IMR-90 (cell line): ENCODE measurements at regions not wholly inside any gene's neighbourhood (a gene's known extent, or its start where the extent isn't known, plus 50 kb on each side); places are given as distances from the start of the nearest gene placed in this dataset.

Experiments
- ATAC-seq: fragments of 200-7000 bp; cut with Tn5 transposase; 2 replicates; pipeline ENCODE4 v1.9.1; 2020; ENCODE audit warnings: low read depth, mild to moderate bottlenecking, moderate library complexity
- BruUV-seq: library from RNA; stranded (reverse); fragments of 400-500 nt; replicated peaks from 2 replicates; lab custom pipeline; 2021; lab: Mats Ljungman, UMichigan
- CTCF ChIA-PET: fragments of 300-600 bp; formaldehyde crosslinking; extraction: SDS; loops from one replicate; lab custom pipeline; 2021; ENCODE audit warnings: antibody characterized with exemption; lab: Yijun Ruan, JAX
- POLR2A ChIA-PET: fragments of 300-600 bp; sonication (Branson Sonifier 250); formaldehyde crosslinking; loops from one replicate; lab custom pipeline; 2022; ENCODE audit warnings: antibody characterized with exemption; ENCODE audit not compliant: unreplicated experiment; lab: Charles Lee
- DNase-seq: peaks from one replicate; pipeline ENCODE4 v3.0.0; 2013
- H2AFZ ChIP-seq: replicated peaks from 2 replicates; pipeline ENCODE3; 2013; ENCODE audit warnings: low read length, mild to moderate bottlenecking; ENCODE audit not compliant: poor library complexity
- H2AK5ac ChIP-seq: 2 replicates; pipeline ENCODE4 v1.6.1; 2013; ENCODE audit warnings: low read depth, low read length, inconsistent platforms
- H2AK9ac ChIP-seq: replicated peaks from 2 replicates; pipeline ENCODE3; 2013; ENCODE audit warnings: mild to moderate bottlenecking, low read depth, low read length, moderate library complexity; ENCODE audit not compliant: poor library complexity
- H2BK120ac ChIP-seq: 2 replicates; pipeline ENCODE4 v1.6.1; 2013; ENCODE audit warnings: low read depth, low read length, inconsistent platforms
- H2BK15ac ChIP-seq: 3 replicates; pipeline ENCODE4 v1.6.1; 2013; ENCODE audit warnings: low read depth, low read length, inconsistent platforms
- H2BK20ac ChIP-seq: 2 replicates; pipeline ENCODE4 v1.6.1; 2013; ENCODE audit warnings: low read depth, mild to moderate bottlenecking, inconsistent platforms, low read length, moderate library complexity
- H2BK5ac ChIP-seq: 2 replicates; pipeline ENCODE4 v1.6.1; 2013; ENCODE audit warnings: mild to moderate bottlenecking, low read depth, low read length, inconsistent platforms; ENCODE audit not compliant: poor library complexity, severe bottlenecking
- H3K14ac ChIP-seq: replicated peaks from 2 replicates; pipeline ENCODE4 v1.6.1; 2013; ENCODE audit warnings: low read depth, low read length, inconsistent platforms
- H3K18ac ChIP-seq: 2 replicates; pipeline ENCODE4 v1.6.1; 2013; ENCODE audit warnings: low read depth, low read length, control low read depth
- H3K23ac ChIP-seq: 2 replicates; pipeline ENCODE4 v1.6.1; 2013; ENCODE audit warnings: low read depth, low read length, inconsistent platforms
- H3K27ac ChIP-seq: 2 replicates; pipeline ENCODE4 v1.5.1; 2013; ENCODE audit warnings: mild to moderate bottlenecking, control low read depth, low read length; ENCODE audit not compliant: insufficient read depth
- H3K27me3 ChIP-seq: 2 replicates; pipeline ENCODE4 v1.6.1; 2013; ENCODE audit warnings: low read length; ENCODE audit not compliant: control insufficient read depth, insufficient read depth
- H3K36me3 ChIP-seq: 2 replicates; pipeline ENCODE4 v1.6.1; 2013; ENCODE audit warnings: low read length, mixed read lengths; ENCODE audit not compliant: control insufficient read depth, insufficient read depth
- H3K4ac ChIP-seq: 2 replicates; pipeline ENCODE4 v1.6.1; 2013; ENCODE audit warnings: low read depth, low read length, inconsistent platforms
- H3K4me1 ChIP-seq: 2 replicates; pipeline ENCODE4 v1.6.1; 2013; ENCODE audit warnings: low read length, mixed read lengths; ENCODE audit not compliant: control insufficient read depth, insufficient read depth
- H3K4me2 ChIP-seq: 2 replicates; pipeline ENCODE4 v1.6.1; 2013; ENCODE audit warnings: low read depth, mild to moderate bottlenecking, control low read depth, low read length, moderate library complexity
- H3K4me3 ChIP-seq: 2 replicates; pipeline ENCODE4 v1.5.1; 2013; ENCODE audit warnings: low read depth, mild to moderate bottlenecking, control low read depth, low read length, moderate library complexity; ENCODE audit not compliant: insufficient read depth
- H3K56ac ChIP-seq: 2 replicates; pipeline ENCODE4 v1.6.1; 2013; ENCODE audit warnings: low read length, inconsistent platforms; ENCODE audit not compliant: insufficient read depth; ENCODE audit errors: extremely low read depth
- H3K79me1 ChIP-seq, 2 experiments: 2 replicates each; pipeline ENCODE4 v1.6.1; 2013; ENCODE audit warnings: low read length in 2 of 2, inconsistent platforms in 1 of 2, low read depth in 1 of 2
- H3K9ac ChIP-seq: 2 replicates; pipeline ENCODE4 v1.6.1; 2013; ENCODE audit warnings: low read depth, low read length, control low read depth
- H3K9me1 ChIP-seq: 2 replicates; pipeline ENCODE4 v1.6.1; 2013; ENCODE audit warnings: low read length, inconsistent platforms; ENCODE audit not compliant: insufficient read depth
- H3K9me3 ChIP-seq: 2 replicates; pipeline ENCODE4 v1.6.1; 2013; ENCODE audit warnings: low read length; ENCODE audit not compliant: control insufficient read depth, insufficient read depth
- H4K20me1 ChIP-seq: 2 replicates; pipeline ENCODE4 v1.6.1; 2013; ENCODE audit warnings: low read length, inconsistent platforms; ENCODE audit not compliant: insufficient read depth
- H4K5ac ChIP-seq: 2 replicates; pipeline ENCODE4 v1.6.1; 2013; ENCODE audit warnings: mild to moderate bottlenecking, low read depth, low read length, control low read depth
- H4K8ac ChIP-seq, 2 experiments: 2 replicates each; pipeline ENCODE4 v1.6.1; 2013; ENCODE audit warnings: low read depth in 2 of 2, low read length in 2 of 2, control low read depth in 1 of 2, inconsistent platforms in 1 of 2
- H4K91ac ChIP-seq: 2 replicates; pipeline ENCODE4 v1.6.1; 2013; ENCODE audit warnings: low read depth, low read length, inconsistent platforms; ENCODE audit not compliant: insufficient read depth
- BHLHE40 ChIP-seq: fragments of 150-350 bp; IDR thresholded peaks from 2 replicates; pipeline ENCODE4 v1.6.1; 2016; ENCODE audit warnings: mild to moderate bottlenecking, low read depth, low read length
- CEBPB ChIP-seq: IDR thresholded peaks from 2 replicates; pipeline ENCODE4 v1.6.1; 2012; ENCODE audit warnings: low read depth, low read length, improper control_type of control experiment
- CHD1 ChIP-seq: IDR thresholded peaks from 2 replicates; pipeline ENCODE4 v1.6.1; 2012; ENCODE audit warnings: low read depth, low read length, improper control_type of control experiment
- FOS ChIP-seq: fragments of 150-350 bp; IDR thresholded peaks from 2 replicates; pipeline ENCODE4 v1.6.1; 2016; ENCODE audit warnings: low read depth, low read length
- MAFK ChIP-seq: IDR thresholded peaks from 2 replicates; pipeline ENCODE4 v1.6.1; 2012; ENCODE audit warnings: low read depth, low read length, improper control_type of control experiment
- MAZ ChIP-seq: IDR thresholded peaks from 2 replicates; pipeline ENCODE4 v1.6.1; 2012; ENCODE audit warnings: low read depth, mild to moderate bottlenecking, low read length, improper control_type of control experiment, moderate library complexity, borderline replicate concordance
- MXI1 ChIP-seq: IDR thresholded peaks from 2 replicates; pipeline ENCODE4 v1.6.1; 2012; ENCODE audit warnings: low read depth, mild to moderate bottlenecking, low read length, moderate library complexity, borderline replicate concordance
- NFE2L2 ChIP-seq: fragments of 150-350 bp; IDR thresholded peaks from 2 replicates; pipeline ENCODE4 v1.6.1; 2016; ENCODE audit warnings: low read depth, mild to moderate bottlenecking, low read length
- POLR2A ChIP-seq: IDR thresholded peaks from 2 replicates; pipeline ENCODE4 v1.6.1; 2012; ENCODE audit warnings: mild to moderate bottlenecking, low read depth, low read length
- RCOR1 ChIP-seq: IDR thresholded peaks from 2 replicates; pipeline ENCODE4 v1.6.1; 2012; ENCODE audit warnings: mild to moderate bottlenecking, low read length, improper control_type of control experiment; ENCODE audit not compliant: insufficient replicate concordance
- RFX5 ChIP-seq: IDR thresholded peaks from 2 replicates; pipeline ENCODE4 v1.8.0; 2012; ENCODE audit warnings: low read depth, mild to moderate bottlenecking, low read length, moderate library complexity
- SMC3 ChIP-seq: fragments of 150-350 bp; IDR thresholded peaks from 2 replicates; pipeline ENCODE4 v1.6.1; 2016; ENCODE audit warnings: low read depth, mild to moderate bottlenecking, antibody characterized with exemption, low read length, moderate library complexity
- WGBS, 2 experiments: methylation state at CpG; one replicate each; pipeline versions ENCODE4 v1.1.5 to v1.1.7; 2013; ENCODE audit warnings: missing lambda C conversion rate in 2 of 2; ENCODE audit not compliant: insufficient read length in 1 of 2; ENCODE audit errors: extremely low coverage in 2 of 2; 5-methylcytosine and 5-hydroxymethylcytosine counted together
- dilution Hi-C: fragments of 300-500 bp; cut with HindIII; formaldehyde crosslinking; loops from one replicate; pipeline ENCODE4 v1.14.3; 2018; ENCODE audit warnings: low sequenced_read_pairs; ENCODE audit not compliant: unreplicated experiment
- in situ Hi-C: fragments of 300-500 bp; cut with MboI; formaldehyde crosslinking; loops from 3 replicates; pipeline ENCODE4 v1.14.3; 2019; ENCODE audit warnings: low sequenced_read_pairs, inconsistent platforms, mixed read lengths
- intact Hi-C: fragments of 100-400 bp; cut with micrococcal nuclease; formaldehyde crosslinking; loops from 2 replicates; pipeline ENCODE4 v1.10.0; 2022
- TF ChIP-seq, protein P1 (sequence below): fragments of 150-350 bp; IDR thresholded peaks from 2 replicates; pipeline ENCODE4 v1.6.1; 2016; ENCODE audit warnings: low read depth, mild to moderate bottlenecking, low read length, moderate library complexity, borderline replicate concordance
- TF ChIP-seq, protein P2 (sequence below): fragments of 150-350 bp; IDR thresholded peaks from 2 replicates; pipeline ENCODE4 v1.6.1; 2017; ENCODE audit warnings: mild to moderate bottlenecking, antibody characterized with exemption, low read length, low read depth
- TF ChIP-seq, protein P3 (sequence below): conservative IDR thresholded peaks from 2 replicates; pipeline ENCODE4 v1.5.1; 2012; ENCODE audit warnings: mild to moderate bottlenecking, low read depth, low read length, improper control_type of control experiment

DNA sequence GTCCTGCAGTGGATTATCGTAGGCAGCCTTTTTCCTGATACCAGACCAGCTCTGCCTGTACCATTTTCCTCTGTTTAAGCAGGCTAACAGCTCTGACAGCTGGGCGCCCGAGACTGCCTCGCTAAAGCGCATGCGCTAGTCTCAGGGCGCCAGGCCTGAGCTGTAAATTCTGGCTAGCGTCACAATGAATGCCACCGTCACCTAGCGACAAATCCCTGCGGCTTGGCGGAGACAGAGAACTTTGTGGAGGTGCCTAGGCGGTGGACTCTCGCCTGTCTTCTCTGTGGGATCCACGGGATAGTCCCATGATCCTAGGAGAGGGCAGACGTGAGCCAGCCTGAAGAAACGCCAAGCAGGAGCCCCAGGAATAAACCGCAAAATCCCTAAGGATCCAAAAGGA lies 573.9 kb downstream of the KCNJ18 start:
- H3K56ac ChIP-seq, result no peak overlapping the region
- no peak overlapping the region for H3K9ac ChIP-seq
- no peak overlapping the region for H3K4me3 ChIP-seq
- POLR2A ChIA-PET, result no interaction called here
- no peak overlapping the region for H2BK15ac ChIP-seq
- no peak overlapping the region for H3K4ac ChIP-seq
- no peak overlapping the region for H3K14ac ChIP-seq
- no peak overlapping the region for H3K27ac ChIP-seq
- 67% methylated on average over 15 of the region's 18 CpGs; no CpG with 5 or more reads in 1 of the 2 experiments for WGBS, 2 experiments
- H3K79me1 ChIP-seq, result no peaks in the 10 kb centered on the region
- no peak for ATAC-seq
- H3K9me1 ChIP-seq, result no peaks in the 10 kb centered on the region
- no peak overlapping the region for H2BK5ac ChIP-seq
- in situ Hi-C loops (no loop called here), dilution Hi-C loops (no loop called here), intact Hi-C loops (no loop called here)
- H4K8ac ChIP-seq, result no peak overlapping the region
- H2AFZ ChIP-seq, result no peak overlapping the region
- TF ChIP-seq SMC3 (no peak), NFE2L2 (no peak), RFX5 (no peak), POLR2A (no peak), MXI1 (no peak), CEBPB (no peak), MAZ (no peak), RCOR1 (no peak), MAFK (no peak), BHLHE40 (no peak), FOS (no peak), CHD1 (no peak)
- TF ChIP-seq, protein P1, sequence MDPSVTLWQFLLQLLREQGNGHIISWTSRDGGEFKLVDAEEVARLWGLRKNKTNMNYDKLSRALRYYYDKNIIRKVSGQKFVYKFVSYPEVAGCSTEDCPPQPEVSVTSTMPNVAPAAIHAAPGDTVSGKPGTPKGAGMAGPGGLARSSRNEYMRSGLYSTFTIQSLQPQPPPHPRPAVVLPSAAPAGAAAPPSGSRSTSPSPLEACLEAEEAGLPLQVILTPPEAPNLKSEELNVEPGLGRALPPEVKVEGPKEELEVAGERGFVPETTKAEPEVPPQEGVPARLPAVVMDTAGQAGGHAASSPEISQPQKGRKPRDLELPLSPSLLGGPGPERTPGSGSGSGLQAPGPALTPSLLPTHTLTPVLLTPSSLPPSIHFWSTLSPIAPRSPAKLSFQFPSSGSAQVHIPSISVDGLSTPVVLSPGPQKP, result no peak
- TF ChIP-seq, protein P2, sequence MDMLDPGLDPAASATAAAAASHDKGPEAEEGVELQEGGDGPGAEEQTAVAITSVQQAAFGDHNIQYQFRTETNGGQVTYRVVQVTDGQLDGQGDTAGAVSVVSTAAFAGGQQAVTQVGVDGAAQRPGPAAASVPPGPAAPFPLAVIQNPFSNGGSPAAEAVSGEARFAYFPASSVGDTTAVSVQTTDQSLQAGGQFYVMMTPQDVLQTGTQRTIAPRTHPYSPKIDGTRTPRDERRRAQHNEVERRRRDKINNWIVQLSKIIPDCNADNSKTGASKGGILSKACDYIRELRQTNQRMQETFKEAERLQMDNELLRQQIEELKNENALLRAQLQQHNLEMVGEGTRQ, result no peak
- TF ChIP-seq, protein P3, sequence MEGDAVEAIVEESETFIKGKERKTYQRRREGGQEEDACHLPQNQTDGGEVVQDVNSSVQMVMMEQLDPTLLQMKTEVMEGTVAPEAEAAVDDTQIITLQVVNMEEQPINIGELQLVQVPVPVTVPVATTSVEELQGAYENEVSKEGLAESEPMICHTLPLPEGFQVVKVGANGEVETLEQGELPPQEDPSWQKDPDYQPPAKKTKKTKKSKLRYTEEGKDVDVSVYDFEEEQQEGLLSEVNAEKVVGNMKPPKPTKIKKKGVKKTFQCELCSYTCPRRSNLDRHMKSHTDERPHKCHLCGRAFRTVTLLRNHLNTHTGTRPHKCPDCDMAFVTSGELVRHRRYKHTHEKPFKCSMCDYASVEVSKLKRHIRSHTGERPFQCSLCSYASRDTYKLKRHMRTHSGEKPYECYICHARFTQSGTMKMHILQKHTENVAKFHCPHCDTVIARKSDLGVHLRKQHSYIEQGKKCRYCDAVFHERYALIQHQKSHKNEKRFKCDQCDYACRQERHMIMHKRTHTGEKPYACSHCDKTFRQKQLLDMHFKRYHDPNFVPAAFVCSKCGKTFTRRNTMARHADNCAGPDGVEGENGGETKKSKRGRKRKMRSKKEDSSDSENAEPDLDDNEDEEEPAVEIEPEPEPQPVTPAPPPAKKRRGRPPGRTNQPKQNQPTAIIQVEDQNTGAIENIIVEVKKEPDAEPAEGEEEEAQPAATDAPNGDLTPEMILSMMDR, result no peak
- H3K27me3 ChIP-seq, result no peaks in the 10 kb centered on the region
- H2BK20ac ChIP-seq, result no peak overlapping the region
- H4K91ac ChIP-seq, result no peak overlapping the region
- peaks cover 34% of the 10 kb centered on the region for H3K9me3 ChIP-seq
- H3K18ac ChIP-seq, result no peak overlapping the region
- H3K23ac ChIP-seq, result no peak overlapping the region
- H2AK9ac ChIP-seq, result no peak overlapping the region
- H4K20me1 ChIP-seq, result no peaks in the 10 kb centered on the region
- CTCF ChIA-PET, result no interaction called here
- DNase-seq, result no peak
- H2BK120ac ChIP-seq, result no peak overlapping the region
- H3K4me1 ChIP-seq, result no peaks in the 10 kb centered on the region
- no peak overlapping the region for H2AK5ac ChIP-seq
- no TSS peak for BruUV-seq
- H3K36me3 ChIP-seq, result no peaks in the 10 kb centered on the region
- no peak overlapping the region for H3K4me2 ChIP-seq
- H4K5ac ChIP-seq, result no peak overlapping the region
